GM19328 (cell line): ENCODE measurements at regions not wholly inside any gene's neighbourhood (a gene's known extent, or its start where the extent isn't known, plus 50 kb on each side); places are given as distances from the start of the nearest gene placed in this dataset.
"Not testable (repeated sequence)": the region's sequence is repeated elsewhere in the genome, so short reads cannot be mapped to it uniquely, and the experiment has no call there.

ENCODE experiments used
- ATAC-seq: cut with Tn5 transposase; IDR thresholded peaks from one replicate; pipeline ENCODE4 v1.9.1; 2021; ENCODE audit warnings: mild to moderate bottlenecking, moderate library complexity; ENCODE audit not compliant: unreplicated experiment

DNA sequence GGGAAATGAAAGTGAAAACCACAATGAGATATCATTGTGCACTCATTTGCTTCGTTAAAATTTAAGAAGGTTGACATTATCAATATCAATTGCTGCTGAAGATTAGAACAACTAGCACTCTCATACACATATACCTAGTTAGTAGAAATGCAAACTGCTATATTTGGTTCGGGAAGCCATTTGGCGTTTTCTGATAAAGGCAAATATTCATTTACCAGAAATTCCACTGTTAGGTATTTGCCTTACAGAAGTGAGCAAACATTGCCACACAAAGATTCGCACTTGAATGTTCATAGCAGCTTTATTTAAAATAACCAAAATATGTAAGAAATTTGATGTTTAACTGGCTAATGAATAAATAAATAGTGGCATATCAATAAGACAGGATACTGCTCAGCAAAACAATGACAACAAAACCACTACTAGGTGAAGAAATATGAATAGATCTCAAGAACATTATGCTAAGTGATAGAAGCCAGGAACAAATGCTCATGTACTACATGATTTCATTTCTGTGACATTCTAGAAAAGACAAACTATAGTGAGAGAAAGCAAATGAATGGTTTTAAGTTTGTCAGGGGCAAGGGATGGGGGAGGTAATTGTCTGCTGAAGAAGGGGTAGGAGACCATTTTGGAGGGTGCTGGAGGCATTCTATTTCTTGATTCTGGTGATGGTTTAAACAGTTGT lies 387.8 kb downstream of the PTH2R start:
- no peak for ATAC-seq

DNA sequence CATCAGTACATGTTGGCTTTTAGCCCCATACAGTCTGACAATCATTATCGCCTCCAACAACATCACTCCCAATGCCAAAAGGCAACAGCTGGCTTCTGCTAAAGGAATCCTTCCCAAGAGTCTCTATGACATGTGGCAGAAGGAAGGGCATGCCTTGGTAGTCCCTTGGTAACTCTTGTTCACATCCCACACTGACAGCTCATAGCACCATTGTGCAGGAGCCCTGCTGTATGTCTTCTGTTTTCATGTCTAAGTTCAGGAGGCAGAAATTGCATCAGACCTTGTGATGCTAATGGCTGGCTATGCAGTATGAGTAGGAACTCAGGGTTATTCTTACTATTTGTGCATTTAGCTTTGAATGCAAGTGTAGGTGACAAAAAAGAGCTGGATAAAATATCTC lies 392.1 kb downstream of the PTH2R start:
- ATAC-seq, result no peak

- no peak for ATAC-seq
Observed at GRCh38 chr2:208799397-208799796, 392.8 kb downstream of the PTH2R start.

- not testable (repeated sequence) for ATAC-seq
Observed at GRCh38 chr2:208800887-208801286, 394.3 kb downstream of the PTH2R start.

DNA sequence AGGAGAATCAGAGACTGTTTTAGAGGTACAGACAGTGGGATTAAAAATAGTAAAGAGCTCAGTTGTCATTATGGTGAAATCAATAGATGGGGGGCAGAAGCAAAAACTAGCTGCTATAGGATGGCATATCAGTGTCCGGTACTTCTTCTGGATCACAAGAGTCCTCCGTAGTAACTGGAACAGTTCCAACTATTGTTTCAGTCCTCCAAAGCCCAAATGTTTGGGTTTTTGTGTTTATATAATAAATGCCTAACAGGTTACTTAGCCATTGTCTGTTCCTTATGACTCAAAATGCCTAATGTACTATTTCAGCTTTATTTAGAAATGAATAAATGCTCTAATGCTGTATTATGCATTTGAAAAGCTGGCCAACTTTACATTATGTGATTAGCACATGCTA lies 401.2 kb downstream of the PTH2R start:
- ATAC-seq, result no peak

GRCh38 chr2:208811885-208812284 lies 405.3 kb downstream of the PTH2R start:
- not testable (repeated sequence) for ATAC-seq

- no peak for ATAC-seq
Observed at GRCh38 chr2:208819190-208819589, 412.6 kb downstream of the PTH2R start.

DNA sequence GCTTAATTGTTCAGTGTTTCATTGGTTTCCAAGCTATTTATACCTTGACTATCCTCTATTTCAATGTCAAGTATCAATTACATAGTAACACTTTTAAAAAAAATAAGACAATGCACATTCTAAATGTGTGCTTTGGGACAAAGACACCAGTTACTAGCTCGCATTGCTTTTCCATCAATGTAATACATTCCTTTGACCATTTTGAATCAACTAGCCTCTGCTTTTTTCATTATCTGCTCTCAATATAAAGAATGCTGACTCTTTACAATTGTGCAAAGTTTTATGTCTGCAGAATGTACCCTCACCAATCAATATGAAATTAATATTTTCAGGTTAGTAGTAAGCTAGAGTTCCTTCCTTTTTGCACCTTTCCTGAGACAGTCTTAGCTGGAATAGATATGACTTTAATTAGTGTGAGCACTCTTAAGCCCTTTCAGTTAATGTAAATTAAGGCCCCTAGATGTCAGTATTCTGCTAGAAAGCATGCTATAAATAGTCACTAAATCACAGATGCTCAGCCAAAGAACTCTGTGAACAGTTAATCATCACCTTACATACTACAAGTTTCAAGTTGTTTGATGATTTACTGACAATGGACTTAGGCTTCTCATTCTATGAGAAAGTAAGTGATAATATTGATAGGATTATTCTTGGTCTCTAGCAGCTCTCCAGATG lies 413.6 kb downstream of the PTH2R start:
- no peak for ATAC-seq

DNA sequence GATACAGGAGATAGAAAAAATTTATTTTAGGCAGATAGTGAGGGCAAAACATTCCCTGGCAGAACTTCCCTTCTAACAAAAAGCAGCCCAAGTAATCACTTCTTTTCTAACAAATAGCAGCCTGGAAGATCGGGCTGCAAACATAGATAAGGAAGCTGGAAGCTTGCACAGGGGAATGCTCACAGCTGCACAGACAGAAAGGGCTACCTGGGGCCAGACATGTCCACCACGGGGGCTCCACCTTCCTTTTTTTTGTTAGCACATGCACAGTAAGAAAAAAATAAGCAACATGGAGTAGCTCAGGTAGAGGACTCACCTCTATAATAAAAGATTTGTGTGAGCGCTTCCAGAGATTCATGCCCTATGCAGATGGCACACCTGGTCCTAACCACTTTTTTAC lies 420.5 kb downstream of the PTH2R start:
- ATAC-seq, result no peak

DNA sequence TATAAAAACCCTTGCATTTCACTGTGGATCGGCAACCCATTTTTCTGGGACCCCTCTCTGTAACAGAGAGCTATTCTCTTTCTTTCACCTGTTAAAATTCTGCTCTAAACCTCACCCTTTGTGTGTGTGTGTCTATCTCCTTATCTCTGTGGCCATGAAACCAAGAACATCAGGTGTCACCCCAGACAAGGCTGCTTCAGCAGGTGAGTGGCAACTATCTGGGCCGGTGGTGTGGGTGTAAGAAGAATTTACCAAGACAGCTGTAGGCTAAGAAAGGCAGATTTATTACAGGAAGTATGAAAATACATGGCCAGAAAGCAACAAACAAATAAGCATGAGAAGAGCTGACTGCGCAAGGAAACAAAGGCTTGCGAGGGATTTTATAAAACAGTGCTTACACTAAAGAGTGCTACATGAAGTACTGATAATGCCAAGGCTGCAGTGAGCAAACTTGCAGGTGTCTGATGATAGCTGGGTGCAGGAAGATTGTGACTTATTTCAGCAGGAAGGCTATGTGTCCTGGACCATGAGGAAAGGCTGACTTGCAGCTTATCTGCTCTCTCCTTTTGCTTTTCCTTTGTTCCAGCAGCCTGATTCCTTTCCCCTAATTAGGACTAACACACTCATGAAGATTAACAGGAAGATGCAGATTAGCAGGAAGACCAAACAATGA lies 421.1 kb downstream of the PTH2R start:
- ATAC-seq, result no peak

- ATAC-seq, result no peak
Observed at GRCh38 chr2:208830203-208830602, 423.6 kb downstream of the PTH2R start.

GRCh38 chr2:208847651-208848050 lies 441.1 kb downstream of the PTH2R start:
- ATAC-seq, result no peak

GRCh38 chr2:208854717-208855116 lies 448.1 kb downstream of the PTH2R start:
- no peak for ATAC-seq

DNA sequence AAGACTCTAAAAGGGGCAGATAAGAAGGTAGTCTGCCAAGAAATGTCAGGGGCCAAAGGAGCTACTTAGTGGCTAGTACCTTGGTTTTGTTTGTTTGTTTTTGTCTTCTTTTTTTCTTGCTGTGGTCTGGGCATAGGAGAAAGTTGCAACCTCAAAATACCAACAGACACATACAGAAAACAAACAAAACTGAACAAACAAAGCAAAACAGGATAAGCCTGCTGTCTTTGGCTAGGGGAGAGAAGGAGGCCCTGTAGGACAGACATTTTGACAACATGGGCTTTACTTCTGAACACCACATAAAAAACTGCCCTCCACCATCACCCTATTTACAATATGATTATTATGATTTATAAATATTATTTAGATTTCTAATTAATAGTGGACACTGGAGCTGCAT lies 460.8 kb downstream of the PTH2R start:
- ATAC-seq, result no peak

DNA sequence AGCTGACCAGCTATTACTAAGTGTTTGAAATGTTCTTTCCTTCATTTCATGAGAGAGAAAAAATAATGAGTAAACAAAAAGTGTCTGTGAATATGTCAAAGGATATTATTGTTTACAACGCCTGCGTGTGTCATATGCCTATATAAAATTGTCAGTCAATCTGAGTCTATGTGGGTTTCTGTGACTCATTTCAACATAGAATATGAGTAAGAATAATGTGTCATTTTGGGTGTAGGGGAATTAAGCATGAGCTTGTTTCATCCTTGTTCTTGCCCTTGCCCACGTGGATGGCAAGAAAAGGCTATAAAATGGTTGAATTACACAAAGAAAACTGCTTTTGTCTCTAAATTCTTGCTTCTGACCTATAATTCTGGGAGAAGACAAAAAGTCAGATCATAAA lies 466.0 kb downstream of the PTH2R start:
- ATAC-seq, result no peak

DNA sequence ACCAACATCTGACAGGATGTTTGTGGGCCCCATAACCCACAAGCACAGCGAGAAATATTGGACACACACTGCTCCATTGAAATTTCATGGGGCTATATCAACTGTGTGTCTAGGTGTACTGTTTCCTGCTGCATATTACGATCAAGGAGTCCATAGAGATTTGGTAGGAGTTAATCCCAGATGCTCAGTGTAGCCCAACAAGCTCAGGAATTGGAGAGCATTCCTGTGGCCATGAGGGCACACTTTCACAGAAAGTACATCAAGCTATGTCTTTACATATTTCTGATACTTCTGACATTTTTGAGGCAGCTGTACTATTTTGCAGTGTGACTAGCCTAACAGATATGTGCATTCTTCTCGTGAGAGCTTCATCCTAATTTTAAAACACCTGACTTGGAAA lies 473.1 kb downstream of the PTH2R start:
- ATAC-seq, result no peak

DNA sequence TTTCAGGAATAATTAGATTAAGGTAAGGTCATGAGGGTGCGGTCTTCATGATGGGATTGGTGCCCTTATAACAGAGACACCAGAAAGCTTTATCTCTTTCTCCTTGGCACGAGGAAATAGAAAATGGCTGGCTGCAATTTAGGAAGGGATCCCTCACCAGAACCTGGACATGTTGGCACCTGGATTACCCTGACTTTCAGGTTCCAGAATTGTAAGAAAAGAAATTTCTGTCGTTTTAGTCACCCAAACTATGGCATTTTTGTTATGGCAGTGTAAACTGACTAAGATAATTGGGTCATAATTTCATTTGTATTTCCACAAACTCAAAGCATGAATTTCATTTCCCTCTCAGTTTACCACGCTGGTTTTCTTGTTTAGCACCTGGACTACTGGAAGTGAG lies 473.6 kb downstream of the PTH2R start:
- ATAC-seq, result no peak

- ATAC-seq, result no peak
Observed at GRCh38 chr2:208890486-208890885, 483.9 kb downstream of the PTH2R start.

- no peak for ATAC-seq
Observed at GRCh38 chr2:208892203-208892602, 485.6 kb downstream of the PTH2R start.

DNA sequence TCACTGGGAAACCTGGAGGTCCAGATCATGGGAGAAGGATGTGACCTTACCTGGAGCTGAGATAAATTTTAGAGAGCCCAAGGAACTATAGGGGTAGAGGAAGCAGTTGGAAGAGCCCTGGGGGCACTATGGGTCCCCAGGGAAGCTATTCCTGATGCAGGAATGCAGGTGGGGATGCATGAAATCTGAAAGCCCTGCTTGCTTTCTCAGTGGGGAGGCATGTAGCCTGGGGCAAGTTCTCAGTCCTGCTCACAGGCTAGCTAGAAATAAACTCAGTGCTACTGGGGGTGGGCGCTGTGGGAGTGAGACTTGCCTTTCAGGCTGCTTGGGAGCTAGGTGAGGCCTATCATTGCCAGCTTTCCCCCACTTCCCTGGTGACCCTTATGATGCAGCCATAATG lies 499.7 kb downstream of the PTH2R start:
- ATAC-seq, result no peak

DNA sequence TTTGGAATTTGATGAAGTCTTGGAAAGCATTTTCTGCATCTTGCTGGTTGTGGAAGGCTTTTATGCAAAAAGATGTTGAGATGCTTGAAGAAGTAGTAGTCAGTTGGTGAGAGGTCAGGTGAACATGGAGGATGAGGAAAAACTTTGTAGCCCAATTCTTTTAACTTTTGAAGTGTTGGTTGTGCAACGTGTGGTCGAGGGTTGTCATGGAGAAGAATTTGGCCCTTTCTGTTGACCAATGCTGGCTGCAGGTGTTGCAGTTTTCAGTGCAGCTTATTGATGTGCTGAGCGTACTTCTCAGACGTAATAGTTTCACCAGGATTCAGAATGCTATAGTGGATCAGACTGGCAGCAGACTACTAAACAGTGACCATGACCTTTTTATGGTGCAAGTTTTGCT lies 508.4 kb upstream of the MAP2 start:
- no peak for ATAC-seq

- ATAC-seq, result no peak
Observed at GRCh38 chr2:208916881-208917280, 507.0 kb upstream of the MAP2 start.
